GM18511 (cell line): ENCODE measurements at regions not wholly inside any gene's neighbourhood (a gene's known extent, or its start where the extent isn't known, plus 50 kb on each side); places are given as distances from the start of the nearest gene placed in this dataset.
"Not testable (repeated sequence)": the region's sequence is repeated elsewhere in the genome, so short reads cannot be mapped to it uniquely, and the experiment has no call there.

Experiments
- ATAC-seq: cut with Tn5 transposase; IDR thresholded peaks from one replicate; pipeline ENCODE4 v1.9.1; 2021; ENCODE audit warnings: mild to moderate bottlenecking, moderate library complexity; ENCODE audit not compliant: unreplicated experiment

DNA sequence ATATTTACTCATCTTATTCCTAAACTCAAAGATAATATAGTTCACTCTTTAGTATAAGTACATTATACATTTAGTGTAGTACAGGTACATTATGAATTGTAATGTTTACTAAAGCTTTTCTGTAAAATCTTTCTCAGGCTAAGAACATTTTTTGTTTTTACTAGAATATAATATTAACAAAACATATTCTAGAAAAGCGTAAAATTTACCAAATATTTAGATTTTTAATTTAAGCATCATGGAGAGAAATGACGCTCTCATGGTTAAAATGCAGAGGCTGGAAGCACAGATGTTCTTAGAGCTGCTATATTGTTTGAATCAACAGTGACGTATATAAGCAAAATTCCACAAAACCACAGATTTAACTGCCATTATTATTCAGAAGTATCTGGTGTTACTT is 54.7 kb upstream of the NBPF15 start:
- ATAC-seq, result not testable (repeated sequence)

DNA sequence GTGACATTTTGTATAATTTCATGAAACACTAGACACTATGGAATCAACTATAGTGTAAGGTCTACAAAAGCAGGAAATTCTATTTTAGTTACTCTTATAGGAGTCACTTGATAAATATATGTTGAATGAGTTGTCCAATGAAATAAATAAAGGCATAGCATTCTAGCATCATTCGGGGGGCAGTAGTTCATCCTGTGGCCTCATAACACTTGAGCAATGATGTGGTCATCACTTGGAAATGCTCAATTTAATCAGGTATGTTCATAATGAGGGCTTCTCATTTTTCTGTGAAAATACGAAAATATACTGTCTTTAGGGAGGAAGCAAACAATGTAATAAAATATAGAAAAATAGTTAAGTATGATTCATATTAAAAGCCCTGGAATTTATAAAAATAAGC is 55.4 kb upstream of the NBPF15 start:
- ATAC-seq, result not testable (repeated sequence)

DNA sequence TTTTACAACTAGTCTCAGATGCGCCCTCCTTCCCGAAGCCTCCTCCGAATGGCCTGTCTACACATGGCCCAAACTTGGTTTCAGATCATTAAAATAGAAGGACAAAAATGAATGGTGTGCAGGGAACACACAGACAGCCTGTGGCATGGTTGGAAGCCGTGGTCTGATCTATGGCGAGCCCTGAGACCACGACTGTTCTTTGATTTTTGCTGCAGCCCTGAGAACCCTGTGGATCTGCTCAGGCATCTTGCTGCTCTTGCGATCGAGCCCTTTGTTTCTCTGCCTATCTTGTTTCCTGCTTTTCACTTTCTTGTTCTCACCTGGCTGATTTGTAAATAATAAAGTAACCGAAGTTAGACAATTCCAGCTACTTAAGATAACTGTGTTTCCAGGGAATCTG is 57.0 kb upstream of the NBPF15 start:
- not testable (repeated sequence) for ATAC-seq

DNA sequence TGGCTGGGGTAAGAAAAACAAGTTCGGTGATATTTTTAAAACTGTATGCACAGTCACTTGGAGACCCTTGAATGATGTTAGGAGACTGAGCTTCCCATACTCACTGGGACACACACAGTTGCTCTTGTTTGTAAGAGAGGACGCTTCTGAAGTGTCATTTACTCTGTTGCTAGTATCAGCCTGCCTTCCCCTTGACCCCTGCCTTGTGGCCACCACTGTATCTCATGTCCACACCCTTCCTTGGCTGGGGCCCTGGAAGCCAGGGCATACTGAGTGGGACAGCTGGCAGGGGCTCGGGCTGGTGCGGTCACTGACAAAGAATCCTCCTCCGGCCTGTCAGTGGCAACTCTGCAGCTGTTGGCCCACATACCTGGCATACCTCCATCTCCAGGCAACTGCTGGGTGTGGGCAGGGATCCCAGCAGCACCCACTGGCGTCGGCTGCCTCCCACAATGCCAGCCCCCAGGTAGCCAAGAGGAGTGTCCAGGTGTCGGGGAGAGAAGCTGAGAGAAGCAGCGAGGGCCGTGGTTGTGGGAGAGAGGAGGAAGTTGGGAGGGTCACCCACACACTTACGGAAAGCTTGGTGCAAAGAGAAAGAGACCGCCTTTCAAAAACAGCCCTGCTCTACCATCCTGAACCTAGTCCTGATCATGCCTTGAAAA is 58.2 kb upstream of the NBPF15 start:
- not testable (repeated sequence) for ATAC-seq

DNA sequence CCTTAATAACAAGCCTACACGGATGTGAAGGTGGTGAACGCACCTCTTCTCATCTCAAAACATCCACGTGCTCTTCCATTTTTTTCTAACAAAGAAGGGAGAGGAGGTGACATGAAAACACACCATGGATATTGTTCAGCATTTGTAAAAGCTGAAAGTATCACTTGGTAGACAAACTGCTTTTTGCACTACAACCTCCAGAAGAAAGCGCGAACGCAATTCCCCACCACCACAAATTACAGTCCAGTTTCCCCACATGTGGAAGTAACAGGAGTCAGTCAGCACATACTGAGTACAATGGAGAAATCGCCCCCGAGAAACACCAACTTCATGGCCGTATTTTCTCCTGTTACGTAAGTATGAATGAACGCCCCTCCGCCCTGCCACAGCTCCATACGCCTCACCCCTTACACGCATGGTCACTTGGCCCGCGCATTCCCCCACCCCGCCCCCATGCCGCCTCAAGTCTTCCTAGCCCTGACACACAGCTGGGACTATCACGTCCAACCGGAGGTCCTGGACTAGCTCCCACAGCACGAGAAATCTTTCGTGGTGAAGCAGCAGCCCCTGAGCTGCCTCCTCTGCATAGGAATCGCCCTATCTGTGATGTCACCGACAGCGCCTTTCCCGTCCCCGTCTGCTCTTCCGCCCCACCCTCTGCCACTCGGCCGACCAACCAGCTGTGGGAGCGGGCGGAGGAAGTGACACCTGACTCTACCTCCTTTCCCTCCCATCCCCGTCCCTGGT is 62.4 kb upstream of the NBPF15 start:
- peak; percentile 97 for ATAC-seq

DNA sequence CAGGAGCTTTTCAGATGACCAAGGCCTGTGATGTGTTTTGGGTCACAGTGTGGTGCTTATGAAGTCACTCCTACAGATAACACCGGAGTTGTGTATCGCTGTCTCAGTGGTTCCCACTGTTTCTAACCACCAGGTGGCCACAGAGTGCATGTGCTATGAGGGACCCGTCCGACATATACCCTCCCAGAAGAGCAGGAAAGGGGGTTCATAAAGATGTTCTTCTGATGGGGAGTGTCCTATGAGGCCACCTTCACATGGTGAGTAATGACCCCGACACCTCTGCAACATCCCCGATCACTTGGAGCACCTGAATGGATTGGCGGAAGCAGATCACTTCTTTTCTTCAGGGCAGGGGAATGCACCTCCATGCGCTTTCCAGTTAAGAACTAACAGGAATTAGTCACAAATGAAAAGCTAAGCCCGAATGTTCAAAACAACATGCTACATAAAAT is 60.5 kb upstream of the PPIAL4F start:
- ATAC-seq, result peak; percentile 62

DNA sequence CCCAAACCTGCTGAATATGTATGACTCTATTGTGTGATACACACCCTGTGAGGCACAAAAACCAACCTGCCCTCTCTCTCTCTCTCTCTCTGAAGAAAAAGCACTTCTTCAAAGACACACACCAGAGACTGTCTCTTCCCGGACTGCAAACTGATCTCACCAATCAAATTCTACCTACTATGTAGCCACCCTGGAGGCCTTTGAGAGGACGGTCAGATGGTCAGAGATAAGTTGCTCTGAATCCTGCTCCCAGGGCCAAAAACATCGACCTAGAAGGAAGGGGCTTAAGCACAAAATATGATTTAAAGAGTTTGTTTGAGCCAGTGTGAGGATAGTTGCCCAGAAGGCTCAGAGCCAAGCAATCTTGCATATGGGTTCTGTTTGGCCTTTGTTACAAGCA is 59.2 kb upstream of the PPIAL4F start:
- not testable (repeated sequence) for ATAC-seq

DNA sequence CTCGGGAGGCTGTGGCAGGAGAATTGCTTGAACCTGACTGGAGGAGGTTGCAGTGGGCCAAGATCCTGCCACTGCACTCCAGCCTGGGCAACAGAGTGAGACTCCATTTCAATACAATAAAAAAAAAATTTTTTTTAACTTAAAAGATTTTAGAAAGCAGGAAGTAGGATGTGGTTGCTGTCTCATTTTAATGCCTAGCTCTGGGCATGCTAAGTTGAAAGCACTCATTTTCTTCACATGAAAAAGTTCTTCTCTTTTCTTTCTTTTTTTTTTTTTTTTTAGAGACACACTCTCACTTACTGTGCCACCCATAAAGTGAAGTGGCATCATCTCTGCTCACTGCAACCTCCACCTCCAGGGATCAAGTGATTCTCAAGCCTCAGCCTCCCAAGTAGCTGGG is 58.4 kb upstream of the PPIAL4F start:
- not testable (repeated sequence) for ATAC-seq

DNA sequence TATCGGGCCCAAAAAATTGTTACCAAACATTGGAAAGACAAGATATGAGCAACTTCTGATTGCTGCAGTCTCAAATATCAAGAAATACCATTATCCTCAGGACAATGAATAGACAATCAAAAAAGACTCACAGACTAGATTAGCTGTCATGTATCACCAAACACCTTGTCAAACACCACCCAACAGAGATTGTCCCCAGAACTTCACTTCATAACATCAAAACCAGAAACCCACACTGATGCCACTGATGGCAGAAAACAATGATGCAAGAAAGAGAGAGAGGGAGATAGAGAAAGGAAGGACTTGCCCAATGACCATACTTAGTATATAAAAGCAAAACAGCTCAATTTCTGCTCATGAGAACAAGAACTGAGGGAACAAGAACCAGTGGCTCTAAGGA is 56.0 kb upstream of the PPIAL4F start:
- ATAC-seq, result not testable (repeated sequence)

DNA sequence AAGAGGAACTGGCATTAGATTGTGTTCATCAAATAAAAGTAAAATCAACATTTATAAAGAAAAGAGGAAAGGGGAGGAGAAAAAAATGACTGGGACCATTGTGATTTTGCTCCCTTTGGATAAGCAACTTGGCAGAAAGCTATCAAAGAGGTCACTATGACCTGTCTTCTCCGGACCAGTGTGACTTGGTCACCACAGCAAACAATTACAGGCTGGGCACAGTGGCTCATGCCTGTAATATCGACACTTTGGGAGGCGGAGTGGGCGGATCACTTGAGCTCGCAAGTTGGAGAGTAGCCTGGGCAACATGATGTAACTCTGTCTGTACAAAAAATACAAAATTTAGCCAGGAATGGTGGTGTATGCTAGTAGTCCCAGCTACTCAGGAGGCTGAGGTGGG is 55.5 kb upstream of the PPIAL4F start:
- ATAC-seq, result not testable (repeated sequence)

DNA sequence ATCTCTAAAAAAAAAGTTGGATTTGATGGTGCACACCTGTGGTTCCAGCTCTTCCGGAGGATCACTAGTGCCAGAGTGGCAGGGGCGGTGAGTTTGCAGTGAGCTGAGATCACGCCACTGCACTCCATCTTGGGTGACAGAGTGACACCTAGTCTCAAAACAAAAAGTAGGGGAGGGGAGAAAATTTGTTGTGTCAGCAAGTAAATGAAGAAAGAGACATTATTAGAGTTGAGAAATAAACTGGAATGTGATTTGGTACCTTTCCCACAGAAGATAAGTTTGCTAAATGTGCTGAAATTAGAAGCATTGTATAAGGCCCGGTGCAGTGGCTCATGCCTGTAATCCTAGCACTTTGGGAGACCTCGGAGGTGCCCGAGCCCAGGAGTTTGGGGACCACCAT is 54.0 kb upstream of the PPIAL4F start:
- ATAC-seq, result not testable (repeated sequence)

DNA sequence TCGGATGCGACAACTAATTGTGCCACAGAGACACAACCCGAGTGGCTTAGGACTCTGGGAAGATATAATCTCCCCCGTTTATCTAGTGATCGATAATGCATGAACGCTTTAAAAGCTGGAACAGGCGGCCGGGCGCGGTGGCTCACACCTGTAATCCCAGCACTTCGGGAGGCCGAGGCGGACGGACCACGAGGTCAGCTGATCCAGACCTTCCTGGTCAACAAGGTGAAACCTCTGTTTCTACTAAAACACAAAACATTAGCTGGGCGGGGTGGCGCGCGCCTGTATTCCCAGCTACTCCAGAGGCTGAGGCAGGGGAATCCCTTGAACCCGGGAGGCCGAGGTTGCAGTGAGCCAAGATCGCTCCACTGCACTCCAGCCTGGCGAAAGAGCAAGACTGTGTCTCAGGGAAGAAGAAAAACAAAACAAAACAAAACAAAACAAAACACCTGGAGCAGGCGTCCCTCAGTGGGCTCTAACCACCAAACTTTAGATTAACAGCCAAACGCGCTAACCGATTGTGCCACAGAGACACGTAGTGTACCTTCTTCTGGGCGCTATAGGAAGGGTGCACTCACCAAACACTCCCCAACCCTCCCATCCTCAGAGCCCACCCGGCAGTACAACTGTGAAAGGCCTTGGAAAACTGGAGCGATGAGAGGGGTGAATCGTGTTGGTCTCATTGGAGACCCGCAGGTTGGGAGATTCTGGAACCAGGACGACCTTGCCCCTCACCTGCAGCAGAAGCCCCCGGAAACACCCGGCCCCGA is 53.3 kb upstream of the PPIAL4F start:
- not testable (repeated sequence) for ATAC-seq
